ENCODE measurements at regions not wholly inside any gene's neighbourhood (a gene's known extent, or its start where the extent isn't known, plus 50 kb on each side); places are given as distances from the start of the nearest gene placed in this dataset.

DNA sequence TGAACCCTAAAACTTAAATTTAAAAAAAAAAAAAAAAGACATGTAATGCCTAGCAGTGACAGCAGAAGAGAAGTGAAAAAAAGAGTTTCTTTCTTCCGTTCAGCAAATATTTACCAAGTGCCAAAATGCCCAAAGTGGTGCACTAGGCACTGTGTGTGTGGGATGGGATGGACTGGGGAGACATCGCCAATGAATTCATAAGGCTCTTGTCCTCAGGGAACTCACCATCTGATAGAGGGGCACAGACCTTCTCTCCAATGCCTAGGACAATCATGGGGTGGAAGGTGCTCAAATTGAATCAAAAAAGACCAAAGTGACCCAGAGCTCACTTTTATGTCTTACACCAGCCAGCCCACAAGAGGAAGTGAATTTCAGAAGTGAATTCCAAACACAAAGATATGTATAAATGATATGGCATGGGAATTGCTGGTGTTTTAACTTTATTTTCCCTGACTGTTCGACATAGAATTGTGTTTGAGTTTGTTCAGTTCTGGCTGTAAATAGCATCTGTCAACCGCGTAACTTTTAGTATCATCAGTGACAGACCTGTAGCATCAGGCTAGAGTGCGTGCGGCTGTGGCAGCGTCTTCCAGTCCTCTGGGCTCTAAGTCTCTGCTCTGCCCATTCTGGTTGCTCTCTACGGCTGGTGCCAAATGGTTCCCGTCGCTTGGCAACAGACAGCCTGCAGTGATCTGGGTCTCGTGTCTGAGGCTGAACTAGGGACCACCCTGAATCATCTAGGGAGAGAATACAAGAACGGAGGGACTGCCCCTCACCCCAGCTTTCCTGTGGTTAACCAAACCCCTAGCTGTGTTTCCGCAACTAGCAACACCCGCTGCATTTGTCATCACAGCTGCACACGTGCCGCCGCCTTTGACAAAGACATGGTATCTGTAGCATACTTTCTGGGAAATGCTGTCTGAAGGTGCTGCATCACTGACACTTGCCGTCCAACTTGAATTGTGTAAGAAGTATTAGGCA, 154.0 kb upstream of the THBS1 start:
- DNase-seq (ENCODE audit: low read depth): peak; percentile 79

DNA sequence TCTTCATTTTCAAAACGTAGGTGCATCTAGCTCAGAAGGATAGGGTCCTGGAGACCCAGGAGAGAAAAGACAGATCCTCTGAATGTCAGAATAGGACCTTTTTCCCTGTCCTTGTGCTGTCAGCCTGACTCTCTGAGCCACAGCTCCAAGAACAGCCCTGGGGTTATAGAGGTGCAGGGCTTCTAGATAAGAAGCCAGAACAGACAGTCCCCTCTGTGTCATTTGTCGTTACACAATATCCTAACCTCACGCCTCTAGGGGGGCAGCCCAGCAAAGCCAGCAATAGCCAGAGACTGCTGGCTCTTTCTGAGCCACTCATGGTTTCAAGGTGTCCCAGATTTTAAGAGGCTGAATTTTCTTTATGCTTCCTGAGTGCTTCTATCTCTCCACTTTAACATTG, 153.2 kb upstream of the THBS1 start:
- DNase-seq (ENCODE audit: low read depth): no peak

DNA sequence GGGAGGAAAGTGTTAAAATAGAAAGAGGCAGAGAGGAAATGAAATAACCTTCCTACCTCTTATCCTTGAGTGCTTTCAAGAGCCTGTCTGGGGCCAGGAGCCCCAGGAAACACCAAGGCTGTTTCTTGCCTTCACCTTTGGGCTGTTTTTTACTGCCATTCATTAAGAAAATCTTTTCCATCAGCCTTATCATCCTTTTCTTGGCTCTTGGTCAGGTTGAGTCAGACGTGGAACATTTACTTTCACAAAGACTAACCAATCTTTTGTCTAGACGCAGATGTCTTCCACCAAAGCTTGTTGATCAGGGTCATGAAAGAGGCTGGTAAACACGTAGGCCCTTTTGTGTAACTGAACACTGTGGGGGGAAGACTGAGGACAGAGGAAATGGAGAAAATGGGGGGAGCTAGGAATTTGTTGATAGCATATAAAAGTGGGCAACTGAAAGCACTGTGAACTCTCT, 151.0 kb upstream of the THBS1 start:
- DNase-seq (ENCODE audit: low read depth): no peak

DNA sequence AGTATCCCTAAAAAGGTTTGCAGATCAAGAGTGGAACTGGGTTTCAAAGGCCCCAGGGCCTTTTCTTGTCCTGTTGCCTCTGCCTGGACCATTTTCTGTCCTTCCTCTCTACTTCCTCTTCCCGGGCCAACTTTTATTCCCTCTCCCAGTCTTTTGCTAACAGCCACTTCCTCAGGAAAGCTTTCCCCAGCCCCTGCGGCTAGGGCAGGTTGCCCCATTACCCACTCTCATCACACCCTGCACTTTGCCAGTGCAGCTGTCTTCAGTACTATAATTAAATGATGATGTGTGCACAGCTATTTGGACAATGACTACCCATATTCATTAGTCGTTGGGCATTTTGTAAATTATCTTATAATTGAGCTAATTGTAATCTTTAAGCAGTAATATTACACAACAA, 150.5 kb upstream of the THBS1 start:
- DNase-seq (ENCODE audit: low read depth): no peak

DNA sequence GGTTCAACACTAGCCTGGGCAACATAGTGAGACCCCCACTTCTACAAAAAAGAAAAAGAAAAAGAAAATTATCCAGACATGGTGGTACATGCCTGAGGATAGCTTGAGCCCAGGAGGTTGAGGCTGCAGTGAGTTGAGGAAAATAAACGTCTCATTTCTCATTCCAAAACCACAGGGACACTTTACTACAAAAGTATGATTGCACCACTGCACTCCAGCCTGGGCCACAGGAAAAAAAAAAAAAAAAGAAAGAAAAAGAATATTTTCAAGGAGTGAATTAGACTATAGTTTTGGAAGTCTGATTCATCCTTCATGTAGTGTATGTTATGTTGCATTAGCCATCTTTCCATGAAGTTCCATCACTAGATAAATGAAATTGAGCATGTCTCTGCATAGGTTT, 149.5 kb upstream of the THBS1 start:
- DNase-seq (ENCODE audit: low read depth): no peak

DNA sequence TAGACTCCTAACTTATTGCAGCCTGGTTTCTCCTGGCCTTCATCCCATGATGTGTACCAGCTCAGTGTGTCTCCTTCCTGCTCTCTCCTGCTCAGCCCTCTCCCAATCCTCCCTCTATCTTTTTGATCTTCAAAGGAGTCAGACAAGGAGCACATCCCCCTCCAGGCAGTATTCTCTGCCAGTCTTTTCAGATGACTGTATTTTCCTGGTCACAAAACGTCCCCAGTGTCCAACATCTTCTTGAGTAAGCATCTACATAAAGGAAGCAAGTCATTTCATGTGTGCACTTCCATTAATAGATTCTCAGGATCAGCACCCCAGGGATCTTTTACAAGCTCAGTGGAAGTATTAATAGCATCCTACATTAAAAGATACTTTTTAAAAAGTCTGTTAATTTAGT, 148.9 kb upstream of the THBS1 start:
- DNase-seq (ENCODE audit: low read depth): no peak

DNA sequence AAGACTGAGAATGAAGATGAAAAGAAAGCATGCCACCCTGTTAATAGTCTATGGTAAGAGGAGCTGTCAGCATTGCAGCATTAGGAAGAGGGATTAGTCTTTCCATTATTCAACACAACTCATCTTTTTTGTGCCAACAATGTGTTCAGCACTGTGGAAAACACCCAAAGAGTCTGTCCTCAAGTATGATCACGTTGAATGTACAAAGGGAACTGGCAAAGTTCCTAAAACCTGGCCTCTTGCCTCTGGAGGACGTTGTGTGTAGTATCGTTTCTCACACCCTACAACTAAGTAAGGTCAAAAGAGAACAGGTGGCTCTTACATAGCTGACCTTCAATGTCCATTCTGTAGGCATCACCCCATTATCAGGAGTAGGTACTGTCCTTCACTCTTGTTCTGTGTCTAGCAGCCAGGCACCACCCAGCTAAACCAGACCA, 147.9 kb upstream of the THBS1 start:
- no peak for DNase-seq (ENCODE audit: low read depth)

DNA sequence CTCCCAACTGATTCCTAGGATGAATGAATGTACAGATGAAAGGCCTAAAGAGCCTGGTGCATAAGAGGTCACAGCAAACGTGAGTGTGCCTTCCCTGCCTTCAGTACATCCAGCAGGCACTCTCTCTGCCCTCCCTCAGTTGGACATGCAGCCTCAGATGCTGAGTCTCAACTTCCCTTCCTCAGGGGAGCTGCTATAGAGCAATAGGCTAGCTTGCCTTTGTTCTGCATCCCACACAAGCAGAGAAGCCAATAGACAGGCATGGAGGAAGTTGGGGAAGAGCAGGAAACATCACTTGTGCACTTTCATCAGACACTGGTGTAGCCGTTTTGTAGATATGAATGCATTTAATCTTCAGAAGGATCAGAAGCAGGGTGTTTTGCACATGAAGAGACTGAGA, 147.5 kb upstream of the THBS1 start:
- DNase-seq (ENCODE audit: low read depth): no peak

DNA sequence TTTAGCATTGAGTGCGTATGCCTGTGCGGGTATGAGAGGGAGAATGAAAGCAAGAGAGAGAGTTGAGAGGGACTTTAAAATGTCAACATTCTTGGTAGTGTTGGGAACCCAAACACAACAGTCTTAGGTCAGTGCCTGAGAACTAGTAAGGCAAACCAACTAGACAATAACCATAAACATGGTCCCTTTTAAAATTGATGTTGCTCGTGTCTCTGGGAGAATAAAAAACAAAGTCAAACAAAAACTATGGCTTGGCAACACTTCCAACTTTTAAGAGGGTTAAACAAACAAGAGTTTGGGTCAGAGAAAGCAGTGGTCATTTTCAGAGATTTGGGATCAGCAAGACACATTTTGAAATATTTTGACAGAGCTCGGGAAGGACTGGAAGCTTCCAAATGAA, 146.7 kb upstream of the THBS1 start:
- no peak for DNase-seq (ENCODE audit: low read depth)

DNA sequence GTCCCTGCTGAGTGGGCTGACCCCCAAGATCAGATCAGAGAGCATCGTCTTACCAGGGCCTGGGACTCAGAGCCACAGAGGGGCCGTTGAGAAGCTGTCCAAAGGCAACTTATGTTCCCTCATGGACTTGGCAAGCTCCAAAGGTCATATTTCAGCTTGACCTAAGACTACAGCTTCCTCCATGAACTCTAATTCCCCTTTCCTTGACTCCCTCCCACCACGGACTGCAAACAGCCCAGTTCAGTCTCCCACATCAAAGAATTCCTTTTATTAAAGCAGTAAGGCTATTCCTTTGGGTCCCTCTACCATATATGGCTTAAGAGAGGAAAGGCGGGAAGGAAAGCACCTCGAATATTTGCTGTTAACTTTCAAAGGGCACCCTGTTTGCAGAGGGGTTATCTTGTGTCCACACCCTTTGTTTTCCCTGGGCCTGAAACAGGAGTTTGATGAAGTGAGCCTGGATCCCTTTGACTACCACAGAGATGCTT, 146.1 kb upstream of the THBS1 start:
- DNase-seq (ENCODE audit: low read depth): no peak

DNA sequence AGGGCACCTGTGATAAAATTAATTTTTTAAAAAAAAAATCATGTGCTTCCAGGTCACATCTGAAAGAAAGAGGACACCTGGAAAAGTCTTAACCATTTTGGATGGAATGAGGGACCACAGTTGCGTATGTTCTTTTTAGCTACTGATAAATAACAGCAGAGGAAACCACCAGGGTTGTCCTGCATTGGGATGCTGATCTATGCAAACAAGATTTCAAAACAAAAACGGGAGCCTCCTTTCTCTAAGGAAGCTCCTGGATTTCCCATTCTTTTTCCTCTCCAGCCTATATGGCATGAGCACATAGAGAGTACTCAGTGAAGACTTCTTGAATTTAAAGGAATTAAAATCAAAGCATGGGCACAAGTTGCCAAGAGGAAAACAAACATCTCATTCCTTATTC, 145.6 kb upstream of the THBS1 start:
- no peak for DNase-seq (ENCODE audit: low read depth)

DNA sequence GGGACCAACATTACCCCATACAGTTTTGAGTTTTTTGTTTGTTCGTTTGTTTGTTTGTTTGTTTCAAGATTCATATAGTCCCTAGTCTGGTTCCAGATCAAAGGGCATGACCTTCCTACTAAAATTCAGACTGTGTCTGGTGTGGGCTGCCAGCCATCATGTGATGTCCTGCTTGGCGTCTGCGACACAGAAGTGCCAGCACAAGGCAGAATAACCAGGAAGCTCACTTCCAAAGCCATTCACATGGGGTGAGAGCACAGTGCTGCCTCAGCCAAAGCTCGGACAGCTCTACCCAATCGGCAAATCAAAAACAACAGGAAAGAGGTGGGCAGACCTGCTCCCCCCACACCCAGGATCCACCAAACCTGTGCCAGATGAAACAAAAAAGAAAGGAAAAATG, 142.6 kb upstream of the THBS1 start:
- no peak for DNase-seq (ENCODE audit: low read depth)

DNA sequence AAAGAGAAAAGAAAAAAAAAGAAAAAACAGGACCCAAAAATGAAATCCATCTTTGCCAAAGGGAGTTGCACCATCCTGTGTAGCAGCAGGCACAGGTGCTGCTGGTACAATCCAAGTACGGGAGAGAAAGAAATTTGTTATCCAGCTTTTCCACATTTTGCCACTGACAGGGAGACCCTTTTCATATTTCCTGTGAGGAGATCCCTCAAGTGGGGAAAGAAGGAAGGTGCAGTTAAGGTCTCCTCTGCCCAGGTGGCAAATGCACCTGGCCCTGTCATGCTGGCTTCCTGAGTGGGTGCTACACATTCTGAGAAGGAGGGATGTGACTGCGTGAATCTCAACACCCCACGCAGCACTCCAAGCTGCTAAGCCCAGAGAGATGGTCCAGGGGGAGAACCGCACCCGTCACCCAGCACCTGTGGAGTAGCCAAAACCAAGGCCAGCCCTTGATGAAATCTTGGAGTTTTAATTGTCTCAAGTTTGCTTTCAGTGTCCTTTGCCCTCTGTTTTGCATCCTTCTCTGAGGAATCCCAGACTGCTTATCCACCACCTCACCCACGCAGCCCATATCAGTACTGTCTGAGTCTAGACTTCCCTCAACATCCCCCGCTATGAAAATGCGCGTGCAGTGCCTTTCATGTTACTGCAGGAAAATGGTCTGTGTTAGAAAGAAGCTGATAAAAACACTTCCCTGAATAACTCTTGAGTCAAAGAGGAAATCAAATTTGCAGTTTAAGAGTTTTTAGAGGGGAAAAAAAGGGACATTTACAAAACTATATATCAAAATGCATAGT, 141.9 kb upstream of the THBS1 start:
- DNase-seq (ENCODE audit: low read depth): no peak

DNA sequence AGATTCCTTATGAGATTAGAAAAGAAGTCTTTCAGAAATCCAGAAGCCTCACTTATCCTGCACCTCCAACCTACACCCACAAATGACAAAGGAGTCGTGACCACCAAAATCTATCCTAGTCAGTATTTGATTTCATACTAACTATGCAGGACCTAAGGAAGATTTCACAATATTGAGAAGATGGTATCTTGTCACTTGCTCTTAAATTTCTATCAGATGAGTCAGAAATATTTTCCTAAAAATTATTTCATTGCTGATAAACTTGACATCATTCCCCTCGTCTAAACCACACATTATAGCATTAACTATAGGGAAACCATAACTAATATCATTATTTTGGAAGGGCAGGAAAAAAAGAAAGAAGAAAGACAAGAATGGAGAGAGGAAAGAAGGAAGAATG, 138.0 kb upstream of the THBS1 start:
- DNase-seq (ENCODE audit: low read depth): no peak

DNA sequence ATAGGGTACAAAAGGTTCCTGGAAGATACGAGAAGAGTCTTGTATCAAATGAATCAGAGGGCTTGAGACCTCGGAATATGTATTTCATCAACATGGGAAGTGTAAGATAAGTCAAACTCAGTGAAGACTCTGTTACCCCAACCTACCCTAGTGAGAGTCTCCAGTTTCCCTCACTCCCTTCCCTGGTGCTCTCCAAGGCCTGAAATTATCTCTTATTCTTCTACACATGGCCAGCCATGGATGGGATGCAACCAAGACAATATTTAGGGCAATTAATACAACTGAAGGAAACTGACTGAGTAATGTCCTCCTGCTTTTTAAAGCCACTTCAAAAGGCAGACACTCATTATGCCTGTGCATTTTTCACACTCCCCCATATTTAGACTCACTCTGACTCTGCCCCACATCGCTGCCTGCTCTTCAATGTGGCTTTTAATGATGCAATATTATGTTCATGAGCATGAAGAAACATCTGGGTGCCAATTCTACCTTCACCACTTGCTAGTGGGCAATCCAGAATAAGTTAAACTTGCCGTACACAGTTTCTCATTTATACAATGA, 137.1 kb upstream of the THBS1 start:
- no peak for DNase-seq (ENCODE audit: low read depth)

DNA sequence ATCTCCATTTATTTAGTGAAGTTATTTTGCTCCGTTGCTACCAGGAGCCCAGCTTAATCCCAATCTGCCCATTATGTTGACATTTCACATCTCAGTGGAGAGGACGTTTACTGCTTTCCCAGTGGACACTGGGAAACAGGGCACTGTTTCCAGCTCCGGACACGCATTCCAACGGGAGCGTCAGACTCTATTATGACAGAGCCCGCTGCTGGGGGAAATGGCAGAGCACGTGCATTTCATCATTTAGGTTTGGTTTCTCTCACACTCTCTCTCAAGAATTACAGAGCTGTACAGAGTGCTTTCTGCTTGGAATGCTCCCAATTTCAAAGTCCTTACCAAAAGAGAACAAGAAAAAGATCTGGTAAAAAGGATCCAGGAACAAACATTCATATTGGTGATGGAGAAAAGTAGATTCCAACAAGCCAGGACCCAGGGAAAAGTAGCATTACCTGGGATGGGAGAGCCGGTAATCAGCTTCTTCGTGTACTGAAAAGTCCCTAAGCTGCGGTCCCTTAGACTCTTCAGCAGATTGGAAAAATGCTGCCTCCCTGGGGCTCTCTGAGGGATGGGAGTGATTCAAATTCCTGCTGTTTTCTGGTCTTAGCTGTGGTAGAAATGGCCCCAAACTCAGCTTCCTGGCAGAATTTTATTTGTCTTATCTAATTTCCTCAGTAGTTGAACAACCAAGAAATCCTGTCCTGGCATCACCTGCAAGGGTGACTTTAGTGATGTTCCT, 136.0 kb upstream of the THBS1 start:
- DNase-seq (ENCODE audit: low read depth): no peak

DNA sequence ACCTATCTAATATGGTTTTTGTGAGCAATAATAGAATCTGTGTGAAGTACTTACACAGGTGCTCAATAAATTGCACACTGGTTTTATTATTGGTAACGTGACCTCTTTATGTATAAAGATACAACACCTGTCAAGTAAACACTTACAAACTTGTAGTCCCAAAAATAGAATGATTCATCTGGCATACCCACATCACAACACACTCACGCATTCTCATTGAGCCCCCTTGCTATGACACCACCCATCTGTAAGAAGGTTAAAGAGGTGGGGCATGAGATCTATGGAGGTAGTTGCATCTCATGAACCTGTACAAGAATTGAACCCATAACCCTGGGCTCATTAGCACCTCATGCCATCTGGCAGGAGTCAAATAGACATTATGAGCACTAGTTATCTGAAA, 134.9 kb upstream of the THBS1 start:
- no peak for DNase-seq (ENCODE audit: low read depth)

DNA sequence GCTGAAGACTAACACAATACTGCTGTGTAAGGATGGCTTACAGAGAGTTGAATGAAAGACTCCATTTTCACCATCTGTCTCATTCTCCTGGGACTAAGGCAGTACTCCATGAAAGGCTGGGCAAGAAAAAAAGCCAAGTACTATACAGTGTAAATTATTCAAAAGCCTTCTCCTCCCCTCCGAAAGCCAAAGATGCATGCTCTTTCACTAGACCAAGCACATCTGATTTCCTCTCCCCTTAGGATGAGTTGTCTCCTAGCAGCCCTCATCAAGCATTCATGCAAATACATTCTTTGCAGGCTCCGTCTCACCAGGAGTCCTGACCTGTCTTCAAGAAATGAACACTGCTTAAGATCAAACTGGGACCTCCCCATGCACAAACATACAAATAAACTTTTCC, 133.5 kb upstream of the THBS1 start:
- DNase-seq (ENCODE audit: low read depth): no peak

DNA sequence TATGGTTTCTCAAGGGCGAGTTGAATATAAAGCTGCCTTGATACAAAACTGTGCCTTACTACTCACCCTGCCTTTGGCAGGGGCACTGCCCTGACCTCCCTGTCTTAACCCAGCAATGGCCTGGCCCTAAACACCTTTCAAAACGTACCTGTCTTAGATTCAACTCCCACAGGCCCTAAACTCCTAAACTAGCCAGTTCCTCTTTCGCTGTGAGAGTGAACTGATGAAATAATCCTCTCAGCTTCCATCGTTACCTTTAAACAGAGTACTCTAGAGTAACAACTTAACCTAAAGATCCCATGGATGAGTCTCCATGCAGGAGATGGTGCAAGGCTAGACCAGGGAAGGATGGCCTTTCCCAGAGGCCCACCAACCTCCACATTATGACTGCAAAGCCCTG, 133.0 kb upstream of the THBS1 start:
- DNase-seq (ENCODE audit: low read depth): no peak

DNA sequence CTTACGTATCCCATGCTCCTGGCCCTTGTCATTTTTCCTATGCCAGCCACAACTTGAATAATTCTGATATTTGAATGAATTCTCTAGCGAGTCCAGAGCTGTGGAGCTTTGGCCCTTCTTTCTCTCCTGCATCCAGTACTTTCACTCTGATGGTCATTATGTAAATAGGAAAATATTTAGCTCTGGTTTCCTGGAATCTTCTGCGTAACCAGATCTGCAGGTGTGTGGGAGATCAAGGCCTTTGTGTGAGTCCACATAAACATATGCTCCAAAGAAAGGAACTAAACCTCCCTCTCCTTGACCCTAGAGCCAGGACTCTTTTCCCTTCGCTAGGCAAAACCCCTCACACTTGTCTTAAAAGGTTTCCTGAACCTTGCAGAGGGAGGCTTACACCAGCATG, 132.5 kb upstream of the THBS1 start:
- no peak for DNase-seq (ENCODE audit: low read depth)

DNA sequence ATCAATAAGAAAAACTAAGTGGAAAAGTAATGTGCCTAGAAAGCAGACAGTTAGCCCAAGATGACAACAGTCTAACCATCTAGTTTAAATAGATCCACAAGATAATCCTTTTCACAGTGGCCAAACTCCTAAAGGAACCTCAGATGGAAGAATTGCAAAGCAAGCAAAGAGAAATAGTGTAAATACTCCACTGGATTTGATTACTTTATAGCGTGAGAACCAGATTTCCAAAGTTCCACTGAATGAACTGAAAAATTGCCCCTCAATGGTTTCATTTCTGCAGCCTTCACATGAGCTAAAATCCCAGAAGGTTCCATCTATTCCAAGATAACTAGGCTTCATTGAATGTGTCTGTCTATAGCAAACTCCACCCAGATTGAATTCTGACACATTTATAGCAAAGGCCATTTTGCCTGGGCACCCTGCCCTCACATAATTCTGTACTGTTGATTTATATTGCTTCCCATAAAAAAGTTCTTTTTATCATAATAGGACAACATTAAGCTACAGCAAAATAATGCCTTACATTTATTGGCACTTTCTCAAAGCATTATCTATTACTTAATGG, 129.7 kb upstream of the THBS1 start:
- DNase-seq (ENCODE audit: low read depth): no peak

DNA sequence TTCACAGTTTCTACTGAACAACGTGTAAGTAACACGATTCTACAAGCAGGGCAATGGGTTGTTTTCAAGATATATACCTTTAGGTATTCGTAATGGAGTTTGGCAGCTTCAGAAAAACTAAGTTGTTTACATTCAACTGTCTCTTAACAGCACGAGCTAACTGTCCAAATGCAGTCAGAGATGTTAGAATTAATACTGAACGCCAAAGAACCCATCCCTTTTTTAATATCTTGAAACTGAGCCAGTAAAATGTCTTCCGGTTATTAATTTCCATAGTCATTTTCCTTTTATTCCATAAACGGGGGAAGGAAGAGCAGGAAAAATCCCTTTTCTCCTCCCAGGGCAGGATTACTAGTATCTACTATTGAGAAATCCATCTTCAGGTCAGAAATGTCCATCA, 129.0 kb upstream of the THBS1 start:
- DNase-seq (ENCODE audit: low read depth): no peak
